Peyer's patch (tissue), 4 donors: ENCODE measurements at regions not wholly inside any gene's neighbourhood (a gene's known extent, or its start where the extent isn't known, plus 50 kb on each side); places are given as distances from the start of the nearest gene placed in this dataset.

Source experiments
- DNase-seq, 3 donors: peaks; one replicate each; pipeline ENCODE4 v3.0.0-alpha.2; 2017 to 2019
- H3K27ac ChIP-seq, 4 donors: fragments of 200-600 bp; sonication (generic); one replicate each; pipeline ENCODE4 v1.5.1; 2016 to 2019
- H3K27me3 ChIP-seq, 2 donors: fragments of 200-600 bp; sonication (generic); one replicate each; pipeline ENCODE4 v1.5.1; 2019
- H3K36me3 ChIP-seq, 3 donors: fragments of 200-600 bp; sonication (generic); one replicate each; pipeline ENCODE4 v1.5.1; 2016 to 2019
- H3K4me1 ChIP-seq, 4 donors: fragments of 200-600 bp; sonication (generic); one replicate each; pipeline ENCODE4 v1.5.1; 2016 to 2019
- H3K4me3 ChIP-seq, 4 donors: fragments of 200-600 bp; sonication (generic); 1 replicate in 3 of 4; 2 replicates in 1 of 4; pipeline ENCODE4 v1.5.1; 2016 to 2019; ENCODE audit warnings: mild to moderate bottlenecking in 1 of 4
- H3K9me3 ChIP-seq, 4 donors: fragments of 200-600 bp; sonication (generic); one replicate each; pipeline ENCODE4 v1.5.1; 2016 to 2019; ENCODE audit warnings: mild to moderate bottlenecking in 1 of 4
- CTCF ChIP-seq, 6 experiments: fragments of 450-650 bp in 4 of 6; fragments of 200-600 bp in 2 of 6; sonication (generic) in 1 of 6; IDR thresholded peaks; one replicate each; pipeline ENCODE4 v1.5.1; 2017 to 2019; ENCODE audit warnings: antibody characterized with exemption in 6 of 6, mild to moderate bottlenecking in 3 of 6, moderate library complexity in 1 of 6
- POLR2A ChIP-seq, 2 donors: fragments of 450-650 bp; IDR thresholded peaks; one replicate each; pipeline ENCODE4 v1.5.1; 2017; ENCODE audit warnings: antibody characterized with exemption in 2 of 2, mild to moderate bottlenecking in 2 of 2, moderate library complexity in 2 of 2

- TF ChIP-seq CTCF (IDR thresholded peaks at IDR 0.05) (no peak), POLR2A (IDR thresholded peaks at IDR 0.05) (no peak)
- Histone ChIP-seq H3K4me3 (no peak overlapping the region), H3K27ac (no peak overlapping the region), H3K36me3 (no peaks in the 10 kb centered on the region), H3K4me1 (no peaks in the 10 kb centered on the region), H3K27me3 (no peaks in the 10 kb centered on the region), H3K9me3 (no peaks in the 10 kb centered on the region)
- no peak for DNase-seq
These were observed 155.3 kb upstream of the CDH19 start for GRCh38 chr18:66759050-66759828.

GRCh38 chr18:66757946-66758345, 154.1 kb upstream of the CDH19 start:
- TF ChIP-seq POLR2A (IDR thresholded peaks at IDR 0.05) (no peak), CTCF (IDR thresholded peaks at IDR 0.05) (no peak)
- no peaks in the 10 kb centered on the region for H3K27me3 ChIP-seq
- no peaks in the 10 kb centered on the region for H3K4me1 ChIP-seq
- H3K27ac ChIP-seq, result no peak overlapping the region
- no peaks in the 10 kb centered on the region for H3K9me3 ChIP-seq
- no peaks in the 10 kb centered on the region for H3K36me3 ChIP-seq
- H3K4me3 ChIP-seq, result no peak overlapping the region
- DNase-seq, result no peak

GRCh38 chr18:66754335-66754734, 150.4 kb upstream of the CDH19 start:
- Histone ChIP-seq H3K4me1 (no peaks in the 10 kb centered on the region), H3K9me3 (no peaks in the 10 kb centered on the region), H3K36me3 (no peaks in the 10 kb centered on the region), H3K27ac (no peak overlapping the region), H3K4me3 (no peak overlapping the region), H3K27me3 (no peaks in the 10 kb centered on the region)
- no peak for DNase-seq
- TF ChIP-seq POLR2A (IDR thresholded peaks at IDR 0.05), result no peak
- TF ChIP-seq CTCF (IDR thresholded peaks at IDR 0.05), result no peak

- DNase-seq, result no peak
These were observed 148.8 kb upstream of the CDH19 start for GRCh38 chr18:66752733-66753132.

GRCh38 chr18:66749481-66750035, 145.7 kb upstream of the CDH19 start:
- no peak for DNase-seq
- H3K27ac ChIP-seq, result no peak overlapping the region

More at GRCh38 chr18:66752733-66753132, 148.8 kb upstream of the CDH19 start:
- no peaks in the 10 kb centered on the region for H3K4me1 ChIP-seq
- TF ChIP-seq CTCF (IDR thresholded peaks at IDR 0.05) (no peak), POLR2A (IDR thresholded peaks at IDR 0.05) (no peak)
- H3K4me3 ChIP-seq, result no peak overlapping the region
- no peaks in the 10 kb centered on the region for H3K27me3 ChIP-seq
- H3K36me3 ChIP-seq, result no peaks in the 10 kb centered on the region
- H3K9me3 ChIP-seq, result no peaks in the 10 kb centered on the region
- H3K27ac ChIP-seq, result no peak overlapping the region

More at GRCh38 chr18:66749481-66750035, 145.7 kb upstream of the CDH19 start:
- Histone ChIP-seq H3K9me3 (no peaks in the 10 kb centered on the region), H3K4me1 (no peaks in the 10 kb centered on the region), H3K36me3 (no peaks in the 10 kb centered on the region), H3K27me3 (no peaks in the 10 kb centered on the region), H3K4me3 (no peak overlapping the region)
- TF ChIP-seq CTCF (IDR thresholded peaks at IDR 0.05), result no peak
- no peak for TF ChIP-seq POLR2A (IDR thresholded peaks at IDR 0.05)
